Panc1 (cell line): ENCODE measurements at regions not wholly inside any gene's neighbourhood (a gene's known extent, or its start where the extent isn't known, plus 50 kb on each side); places are given as distances from the start of the nearest gene placed in this dataset.

Experiments
- ATAC-seq: fragments of 200-7000 bp; cut with Tn5 transposase; 2 replicates; pipeline ENCODE4 v1.9.1; 2020; ENCODE audit warnings: mild to moderate bottlenecking, moderate library complexity
- BruUV-seq: library from RNA; stranded (reverse); fragments of 400-500 nt; replicated peaks from 2 replicates; lab custom pipeline; 2021; lab: Mats Ljungman, UMichigan
- CTCF ChIA-PET: fragments of 300-600 bp; sonication (Branson Sonifier 250); formaldehyde crosslinking; loops from one replicate; lab custom pipeline; 2022; ENCODE audit warnings: antibody characterized with exemption; lab: Charles Lee
- POLR2A ChIA-PET: fragments of 300-600 bp; sonication (Branson Sonifier 250); formaldehyde crosslinking; loops from one replicate; lab custom pipeline; 2022; ENCODE audit warnings: antibody characterized with exemption; lab: Charles Lee
- DNase-seq: peaks from one replicate; pipeline ENCODE4 v3.0.0-alpha.2; 2010; ENCODE audit warnings: low read depth, low spot score
- H3K27ac ChIP-seq: 2 replicates; pipeline ENCODE4 v1.5.1; 2011; ENCODE audit warnings: mild to moderate bottlenecking, low read length, inconsistent platforms
- H3K27me3 ChIP-seq: fragments of 200-500 bp; sonication (Bioruptor generic); 2 replicates; pipeline ENCODE4 v1.6.0; 2014; ENCODE audit warnings: low read length, inconsistent platforms; ENCODE audit not compliant: control insufficient read depth, insufficient read depth
- H3K36me3 ChIP-seq: fragments of 200-500 bp; sonication (Bioruptor generic); 2 replicates; pipeline ENCODE4 v1.5.1; 2014; ENCODE audit warnings: inconsistent platforms, mild to moderate bottlenecking, low read length, moderate library complexity; ENCODE audit not compliant: control insufficient read depth, insufficient read depth
- H3K4me1 ChIP-seq: 2 replicates; pipeline ENCODE4 v1.5.1; 2011; ENCODE audit warnings: inconsistent platforms, mild to moderate bottlenecking, low read length, moderate library complexity; ENCODE audit not compliant: control insufficient read depth, insufficient read depth
- H3K4me3 ChIP-seq, 2 experiments: 2 replicates each; pipeline ENCODE4 v1.5.1; 2011 to 2012; ENCODE audit warnings: low read depth in 2 of 2, low read length in 2 of 2, mild to moderate bottlenecking in 2 of 2, inconsistent platforms in 1 of 2, moderate library complexity in 1 of 2
- H3K9me3 ChIP-seq: fragments of 200-500 bp; sonication (Bioruptor generic); 2 replicates; pipeline ENCODE4 v1.5.1; 2014; ENCODE audit warnings: low read depth, mild to moderate bottlenecking, inconsistent platforms, low read length, moderate library complexity; ENCODE audit not compliant: control insufficient read depth, insufficient read depth
- POLR2AphosphoS5 ChIP-seq: IDR thresholded peaks from 2 replicates; pipeline ENCODE4 v1.6.1; 2012; ENCODE audit warnings: mild to moderate bottlenecking, low read depth, low read length, moderate library complexity
- SIN3A ChIP-seq: IDR thresholded peaks from 2 replicates; pipeline ENCODE4 v1.6.1; 2012; ENCODE audit warnings: low read depth, mild to moderate bottlenecking, low read length, moderate library complexity, borderline replicate concordance; ENCODE audit not compliant: insufficient read depth
- TCF7L2 ChIP-seq: IDR thresholded peaks from 2 replicates; pipeline ENCODE4 v1.6.1; 2011; ENCODE audit warnings: mild to moderate bottlenecking, low read depth, low read length, inconsistent platforms
- in situ Hi-C: cut with HindIII; loops from 2 replicates; pipeline ENCODE4 v1.10.0; 2016; ENCODE audit warnings: low sequenced_read_pairs, low pct_unique_long_range_greater_than_20kb
- intact Hi-C: fragments of 100-400 bp; cut with micrococcal nuclease; formaldehyde crosslinking; loops from one replicate; pipeline ENCODE4 v1.10.0; 2022; ENCODE audit not compliant: unreplicated experiment
- TF ChIP-seq, protein P1 (sequence below): fragments of 450-650 bp; IDR thresholded peaks from 2 replicates; pipeline ENCODE4 v1.5.1; 2017; ENCODE audit warnings: mild to moderate bottlenecking
- TF ChIP-seq, protein P2 (sequence below), 2 experiments: IDR thresholded peaks; 2 replicates each; pipeline ENCODE4 v1.6.1; 2011 to 2012; ENCODE audit warnings: low read depth in 2 of 2, control low read depth in 1 of 2, low read length in 1 of 2, mild to moderate bottlenecking in 1 of 2, moderate library complexity in 1 of 2; ENCODE audit not compliant: insufficient read depth in 1 of 2

DNA sequence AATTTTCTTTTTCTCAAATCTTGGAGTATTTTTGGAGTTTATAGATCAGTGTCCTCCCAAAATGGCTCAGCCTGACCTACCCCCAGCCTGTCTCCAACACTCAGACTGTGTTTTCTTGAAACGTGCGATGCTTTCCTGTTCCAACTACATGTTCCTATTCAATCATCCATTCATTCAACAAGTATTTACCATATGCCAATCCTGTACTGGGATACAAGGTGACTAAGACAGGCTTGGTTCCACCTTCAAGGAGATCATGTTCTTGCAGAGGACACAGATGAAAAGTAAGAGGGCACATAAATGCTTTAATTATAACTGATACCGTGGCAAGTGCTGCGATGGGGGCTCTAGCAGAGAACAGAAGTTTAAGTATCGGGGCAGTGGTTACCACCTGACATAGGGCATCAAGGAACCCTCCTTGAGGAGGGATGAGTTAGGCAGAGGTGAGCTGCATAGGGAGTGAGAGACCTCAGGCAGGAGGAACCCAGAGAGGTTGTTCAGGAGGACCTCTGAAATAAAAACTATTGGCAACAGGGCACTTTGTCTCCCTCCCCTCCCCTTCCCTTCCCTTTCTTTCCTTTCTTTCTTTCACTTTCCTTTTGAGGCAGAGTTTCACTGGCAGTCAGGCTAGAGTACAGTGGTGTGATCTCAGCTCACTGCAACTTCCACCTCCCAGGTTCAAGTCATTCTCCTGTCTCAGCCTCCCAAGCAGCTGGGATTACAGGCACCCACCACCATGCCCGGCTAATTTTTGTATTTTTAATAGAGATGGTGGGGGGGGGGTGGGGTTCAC, 469.0 kb downstream of the EPHA4 start:
- intact Hi-C loops (no loop called here), in situ Hi-C loops (no loop called here)
- ATAC-seq (no peak), DNase-seq (no peak)
- no peak for TF ChIP-seq TCF7L2
- TF ChIP-seq, protein P1, sequence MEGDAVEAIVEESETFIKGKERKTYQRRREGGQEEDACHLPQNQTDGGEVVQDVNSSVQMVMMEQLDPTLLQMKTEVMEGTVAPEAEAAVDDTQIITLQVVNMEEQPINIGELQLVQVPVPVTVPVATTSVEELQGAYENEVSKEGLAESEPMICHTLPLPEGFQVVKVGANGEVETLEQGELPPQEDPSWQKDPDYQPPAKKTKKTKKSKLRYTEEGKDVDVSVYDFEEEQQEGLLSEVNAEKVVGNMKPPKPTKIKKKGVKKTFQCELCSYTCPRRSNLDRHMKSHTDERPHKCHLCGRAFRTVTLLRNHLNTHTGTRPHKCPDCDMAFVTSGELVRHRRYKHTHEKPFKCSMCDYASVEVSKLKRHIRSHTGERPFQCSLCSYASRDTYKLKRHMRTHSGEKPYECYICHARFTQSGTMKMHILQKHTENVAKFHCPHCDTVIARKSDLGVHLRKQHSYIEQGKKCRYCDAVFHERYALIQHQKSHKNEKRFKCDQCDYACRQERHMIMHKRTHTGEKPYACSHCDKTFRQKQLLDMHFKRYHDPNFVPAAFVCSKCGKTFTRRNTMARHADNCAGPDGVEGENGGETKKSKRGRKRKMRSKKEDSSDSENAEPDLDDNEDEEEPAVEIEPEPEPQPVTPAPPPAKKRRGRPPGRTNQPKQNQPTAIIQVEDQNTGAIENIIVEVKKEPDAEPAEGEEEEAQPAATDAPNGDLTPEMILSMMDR, result no peak
- no peak for TF ChIP-seq SIN3A
- no peak for TF ChIP-seq POLR2AphosphoS5
- POLR2A ChIA-PET, result no interaction called here
- H3K4me1 ChIP-seq, result no peaks in the 10 kb centered on the region
- H3K4me3 ChIP-seq, result no peak overlapping the region
- CTCF ChIA-PET, result no interaction called here
- H3K27ac ChIP-seq, result no peak overlapping the region
- no TSS peak for BruUV-seq
- H3K36me3 ChIP-seq, result no peaks in the 10 kb centered on the region
- no peaks in the 10 kb centered on the region for H3K9me3 ChIP-seq
- H3K27me3 ChIP-seq, result no peaks in the 10 kb centered on the region

DNA sequence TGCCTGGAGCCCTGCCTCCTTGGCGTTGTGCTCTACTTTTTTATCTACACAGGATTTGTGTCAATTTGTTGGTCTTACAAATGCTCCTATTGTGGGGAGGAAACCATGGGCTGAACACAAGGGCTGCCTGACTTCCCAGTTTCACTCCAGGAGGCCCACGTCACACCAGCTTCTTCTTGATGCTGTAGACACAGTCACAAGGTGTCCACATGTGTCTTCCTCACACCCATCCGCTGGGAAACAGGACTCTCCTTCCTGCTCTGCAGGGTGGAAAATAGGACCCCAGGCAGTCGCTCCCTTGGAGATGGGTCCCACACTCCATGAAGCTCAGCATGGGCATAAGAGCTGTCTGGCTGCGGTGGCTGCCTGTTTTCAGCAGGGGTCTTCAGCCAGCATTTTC, 468.2 kb downstream of the EPHA4 start:
- no TSS peak for BruUV-seq
- Histone ChIP-seq H3K27ac (no peak overlapping the region), H3K9me3 (no peaks in the 10 kb centered on the region), H3K4me1 (no peaks in the 10 kb centered on the region), H3K4me3 (no peak overlapping the region), H3K36me3 (no peaks in the 10 kb centered on the region), H3K27me3 (no peaks in the 10 kb centered on the region)
- in situ Hi-C loops, result no loop called here
- CTCF ChIA-PET, result no interaction called here
- ATAC-seq, result no peak
- POLR2A ChIA-PET, result no interaction called here
- DNase-seq, result no peak
- TF ChIP-seq, protein P1, result no peak
- TF ChIP-seq TCF7L2, result no peak
- no peak for TF ChIP-seq POLR2AphosphoS5
- TF ChIP-seq, protein P2, sequence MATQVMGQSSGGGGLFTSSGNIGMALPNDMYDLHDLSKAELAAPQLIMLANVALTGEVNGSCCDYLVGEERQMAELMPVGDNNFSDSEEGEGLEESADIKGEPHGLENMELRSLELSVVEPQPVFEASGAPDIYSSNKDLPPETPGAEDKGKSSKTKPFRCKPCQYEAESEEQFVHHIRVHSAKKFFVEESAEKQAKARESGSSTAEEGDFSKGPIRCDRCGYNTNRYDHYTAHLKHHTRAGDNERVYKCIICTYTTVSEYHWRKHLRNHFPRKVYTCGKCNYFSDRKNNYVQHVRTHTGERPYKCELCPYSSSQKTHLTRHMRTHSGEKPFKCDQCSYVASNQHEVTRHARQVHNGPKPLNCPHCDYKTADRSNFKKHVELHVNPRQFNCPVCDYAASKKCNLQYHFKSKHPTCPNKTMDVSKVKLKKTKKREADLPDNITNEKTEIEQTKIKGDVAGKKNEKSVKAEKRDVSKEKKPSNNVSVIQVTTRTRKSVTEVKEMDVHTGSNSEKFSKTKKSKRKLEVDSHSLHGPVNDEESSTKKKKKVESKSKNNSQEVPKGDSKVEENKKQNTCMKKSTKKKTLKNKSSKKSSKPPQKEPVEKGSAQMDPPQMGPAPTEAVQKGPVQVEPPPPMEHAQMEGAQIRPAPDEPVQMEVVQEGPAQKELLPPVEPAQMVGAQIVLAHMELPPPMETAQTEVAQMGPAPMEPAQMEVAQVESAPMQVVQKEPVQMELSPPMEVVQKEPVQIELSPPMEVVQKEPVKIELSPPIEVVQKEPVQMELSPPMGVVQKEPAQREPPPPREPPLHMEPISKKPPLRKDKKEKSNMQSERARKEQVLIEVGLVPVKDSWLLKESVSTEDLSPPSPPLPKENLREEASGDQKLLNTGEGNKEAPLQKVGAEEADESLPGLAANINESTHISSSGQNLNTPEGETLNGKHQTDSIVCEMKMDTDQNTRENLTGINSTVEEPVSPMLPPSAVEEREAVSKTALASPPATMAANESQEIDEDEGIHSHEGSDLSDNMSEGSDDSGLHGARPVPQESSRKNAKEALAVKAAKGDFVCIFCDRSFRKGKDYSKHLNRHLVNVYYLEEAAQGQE (IDR thresholded peaks at IDR 0.05; ENCODE audit: insufficient read depth in 1 of 2, low read depth in 2 of 2, low read length in 1 of 2), result no peak
- no peak for TF ChIP-seq SIN3A
- intact Hi-C loops, result no loop called here
